Activated naive CD8-positive, alpha-beta T cell treated with anti-CD3 and anti-CD28 coated beads, Interleukin-2, amount 50 U/mL, for 24 hours (primary cell): ENCODE measurements at regions not wholly inside any gene's neighbourhood (a gene's known extent, or its start where the extent isn't known, plus 50 kb on each side); places are given as distances from the start of the nearest gene placed in this dataset.

Source experiments
- ATAC-seq: fragments of 150-1000 bp; cut with Tn5 transposase; one replicate; pipeline ENCODE4 v1.10.0; 2021
- DNase-seq: peaks from one replicate; pipeline ENCODE4 v3.0.0; 2021
- H3K27ac Mint-ChIP-seq: one replicate; pipeline ENCODE4 v1.8.0; 2021; ENCODE audit warnings: mild to moderate bottlenecking, mixed read lengths
- H3K27me3 Mint-ChIP-seq: one replicate; pipeline ENCODE4 v1.8.0; 2021; ENCODE audit warnings: mixed read lengths
- H3K36me3 Mint-ChIP-seq: one replicate; pipeline ENCODE4 v1.8.0; 2021; ENCODE audit warnings: low read depth, mixed read lengths
- H3K4me1 Mint-ChIP-seq: one replicate; pipeline ENCODE4 v1.8.0; 2021; ENCODE audit warnings: mixed read lengths
- H3K4me3 Mint-ChIP-seq: one replicate; pipeline ENCODE4 v1.8.0; 2021; ENCODE audit warnings: mild to moderate bottlenecking, moderate library complexity, mixed read lengths
- H3K9me3 Mint-ChIP-seq: one replicate; pipeline ENCODE4 v1.8.0; 2021; ENCODE audit warnings: mixed read lengths

- peaks cover 8% of the 10 kb centered on the region for H3K27me3 Mint-ChIP-seq
- peaks cover 20% of the 10 kb centered on the region for H3K4me1 Mint-ChIP-seq
- no peak overlapping the region for H3K27ac Mint-ChIP-seq
- H3K36me3 Mint-ChIP-seq, result peaks cover 3% of the 10 kb centered on the region
- H3K9me3 Mint-ChIP-seq, result peaks cover 1% of the 10 kb centered on the region
- no peak for ATAC-seq
- no peak overlapping the region for H3K4me3 Mint-ChIP-seq
- no peak for DNase-seq
Measured at GRCh38 chr20:52921340-52921739, 50.8 kb upstream of the TSHZ2 start.

- H3K4me1 Mint-ChIP-seq, result peaks cover 11% of the 10 kb centered on the region
- no peaks in the 10 kb centered on the region for H3K36me3 Mint-ChIP-seq
- peaks cover 18% of the 10 kb centered on the region for H3K9me3 Mint-ChIP-seq
- no peak for ATAC-seq
- H3K4me3 Mint-ChIP-seq, result no peak overlapping the region
- H3K27me3 Mint-ChIP-seq, result peaks cover 5% of the 10 kb centered on the region
- DNase-seq, result no peak
- H3K27ac Mint-ChIP-seq, result no peak overlapping the region
Measured at GRCh38 chr20:52918311-52918710, 53.8 kb upstream of the TSHZ2 start.

DNA sequence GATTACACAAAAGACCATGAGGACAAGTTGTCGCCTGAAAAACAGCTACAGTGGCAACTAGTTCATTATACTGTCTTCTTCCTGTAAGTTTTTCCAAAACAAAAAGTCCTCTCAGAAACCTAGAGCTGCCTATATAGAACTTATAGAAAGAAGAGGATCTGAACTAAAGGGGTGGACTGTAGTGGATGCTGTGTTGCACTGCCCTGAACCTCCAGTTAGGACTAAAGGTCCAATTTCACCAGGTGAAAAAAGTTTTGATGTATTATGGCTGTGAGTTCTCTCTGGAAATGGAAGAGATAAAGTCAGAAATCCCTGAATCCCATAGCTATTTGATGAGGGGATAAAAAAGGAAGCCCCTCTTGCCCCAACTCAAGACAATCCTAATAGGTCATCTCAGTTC lies 56.6 kb upstream of the TSHZ2 start:
- ATAC-seq (no peak), DNase-seq (no peak)
- Mint-ChIP-seq H3K9me3 (peaks cover 18% of the 10 kb centered on the region), H3K27ac (no peak overlapping the region), H3K4me3 (no peak overlapping the region), H3K36me3 (no peaks in the 10 kb centered on the region), H3K27me3 (no peaks in the 10 kb centered on the region), H3K4me1 (no peaks in the 10 kb centered on the region)

- Mint-ChIP-seq H3K4me1 (peaks cover 1% of the 10 kb centered on the region), H3K4me3 (no peak overlapping the region)
Measured at GRCh38 chr20:52914870-52915269, 57.3 kb upstream of the TSHZ2 start.

DNA sequence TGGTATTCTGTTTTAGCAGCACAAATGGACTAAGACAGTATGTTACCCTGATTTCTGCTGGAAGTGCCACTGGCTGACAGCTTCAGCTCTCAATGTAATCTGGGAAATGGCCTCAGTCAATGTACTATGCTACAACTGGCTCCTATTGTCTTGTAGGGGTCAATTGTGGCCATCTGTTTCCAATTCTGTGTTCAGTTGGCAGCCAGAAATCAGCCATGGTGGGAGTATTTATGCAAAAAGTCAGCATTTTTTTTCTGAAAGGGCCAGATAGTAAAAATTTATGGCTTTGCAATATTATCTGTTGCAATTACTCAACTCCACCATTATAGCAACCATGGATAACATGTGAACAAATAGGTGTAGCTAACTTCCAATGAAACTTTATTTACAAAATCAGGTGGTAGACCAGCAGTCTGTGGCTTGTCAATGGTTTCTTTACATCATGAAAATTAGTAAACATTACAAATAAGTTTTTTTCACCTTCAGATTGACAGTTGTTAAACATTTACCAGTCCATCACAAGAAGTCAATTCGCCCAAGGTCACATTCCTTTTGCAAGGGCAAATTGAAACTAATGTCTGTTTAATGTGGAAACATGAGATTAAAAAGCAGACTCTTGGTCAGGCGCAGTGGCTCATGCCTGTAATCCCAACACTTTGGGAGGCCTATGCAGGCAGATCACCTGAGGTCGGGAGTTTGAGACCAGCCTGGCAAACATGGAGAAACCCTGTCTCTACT lies 58.3 kb upstream of the TSHZ2 start:
- no peaks in the 10 kb centered on the region for H3K36me3 Mint-ChIP-seq
- H3K4me1 Mint-ChIP-seq, result peaks cover 6% of the 10 kb centered on the region
- ATAC-seq (no peak), DNase-seq (no peak)
- H3K27me3 Mint-ChIP-seq, result no peaks in the 10 kb centered on the region
- H3K9me3 Mint-ChIP-seq, result peaks cover 18% of the 10 kb centered on the region
- H3K4me3 Mint-ChIP-seq, result no peak overlapping the region
- no peak overlapping the region for H3K27ac Mint-ChIP-seq

More at GRCh38 chr20:52914870-52915269, 57.3 kb upstream of the TSHZ2 start:
- H3K9me3 Mint-ChIP-seq, result peaks cover 18% of the 10 kb centered on the region
- ATAC-seq, result no peak
- H3K36me3 Mint-ChIP-seq, result no peaks in the 10 kb centered on the region
- no peak overlapping the region for H3K27ac Mint-ChIP-seq
- H3K27me3 Mint-ChIP-seq, result no peaks in the 10 kb centered on the region
- no peak for DNase-seq

GRCh38 chr20:52905241-52905994 lies 66.7 kb upstream of the TSHZ2 start:
- ATAC-seq (no peak), DNase-seq (no peak)
- H3K4me3 Mint-ChIP-seq, result no peak overlapping the region
- H3K27me3 Mint-ChIP-seq, result peaks cover 5% of the 10 kb centered on the region
- H3K36me3 Mint-ChIP-seq, result no peaks in the 10 kb centered on the region
- H3K9me3 Mint-ChIP-seq, result no peaks in the 10 kb centered on the region
- no peak overlapping the region for H3K27ac Mint-ChIP-seq
- peaks cover 6% of the 10 kb centered on the region for H3K4me1 Mint-ChIP-seq

- peaks cover 7% of the 10 kb centered on the region for H3K27me3 Mint-ChIP-seq
Measured at GRCh38 chr20:52904837-52905236, 67.3 kb upstream of the TSHZ2 start.

DNA sequence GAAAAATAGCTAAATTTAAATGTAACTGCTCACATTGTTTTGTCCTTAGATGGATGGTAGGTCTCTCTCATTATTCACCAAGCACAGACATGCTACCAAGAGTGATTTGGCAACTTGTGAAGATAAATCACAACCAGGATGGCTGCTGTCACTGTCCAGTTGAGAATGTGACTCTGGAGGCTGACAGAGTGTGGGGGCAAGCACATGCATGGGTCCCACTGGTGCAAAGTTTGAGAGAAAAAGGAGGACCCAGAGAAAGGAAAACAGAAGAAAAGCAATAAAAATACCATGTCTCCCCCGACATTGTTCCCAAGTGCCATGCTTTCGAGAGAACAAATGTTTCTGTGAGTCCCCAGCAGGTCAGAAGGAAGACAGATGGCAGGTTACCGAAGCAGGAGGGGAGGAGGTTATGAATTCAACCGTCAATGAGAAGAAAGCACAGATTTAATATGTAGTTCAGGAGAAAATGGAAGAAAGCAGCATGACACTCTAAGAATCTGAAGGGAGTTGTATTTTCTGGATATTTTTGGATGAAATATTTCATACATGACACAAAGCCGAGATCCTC lies 73.0 kb upstream of the TSHZ2 start:
- ATAC-seq, result no peak
- Mint-ChIP-seq H3K36me3 (no peaks in the 10 kb centered on the region), H3K4me3 (no peak overlapping the region), H3K27me3 (peaks cover 11% of the 10 kb centered on the region), H3K9me3 (no peaks in the 10 kb centered on the region), H3K27ac (no peak overlapping the region), H3K4me1 (no peaks in the 10 kb centered on the region)
- DNase-seq, result no peak

More at GRCh38 chr20:52904837-52905236, 67.3 kb upstream of the TSHZ2 start:
- no peak overlapping the region for H3K27ac Mint-ChIP-seq
- H3K4me3 Mint-ChIP-seq, result no peak overlapping the region
- no peaks in the 10 kb centered on the region for H3K36me3 Mint-ChIP-seq
- H3K4me1 Mint-ChIP-seq, result peaks cover 4% of the 10 kb centered on the region
- no peaks in the 10 kb centered on the region for H3K9me3 Mint-ChIP-seq
- no peak for ATAC-seq
- DNase-seq, result no peak

GRCh38 chr20:52896348-52896747 lies 75.8 kb upstream of the TSHZ2 start:
- no peak for ATAC-seq
- no peak overlapping the region for H3K4me3 Mint-ChIP-seq

DNA sequence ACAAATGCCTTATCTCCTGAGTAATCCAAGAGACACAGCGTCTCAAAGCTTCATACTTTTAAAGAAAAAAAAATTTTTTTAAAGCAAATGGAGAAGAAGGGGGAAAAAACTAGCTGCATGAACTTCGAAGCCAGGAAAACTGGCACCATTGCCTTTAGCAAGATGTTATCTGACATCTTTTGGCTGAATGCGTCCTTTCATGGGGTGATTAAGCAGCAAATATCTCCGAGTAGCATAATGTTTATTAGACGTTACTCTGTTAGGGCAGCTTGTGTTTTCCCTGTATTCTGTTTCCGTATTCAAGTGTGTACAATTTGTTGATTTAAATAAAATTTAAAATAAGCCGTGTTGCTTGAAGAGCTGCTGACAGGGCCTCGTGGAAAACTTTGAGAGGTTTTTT lies 76.5 kb upstream of the TSHZ2 start:
- peaks cover 11% of the 10 kb centered on the region for H3K27me3 Mint-ChIP-seq
- no peaks in the 10 kb centered on the region for H3K4me1 Mint-ChIP-seq
- ATAC-seq (no peak), DNase-seq (no peak)
- H3K9me3 Mint-ChIP-seq, result peaks cover 4% of the 10 kb centered on the region
- H3K36me3 Mint-ChIP-seq, result no peaks in the 10 kb centered on the region
- no peak overlapping the region for H3K4me3 Mint-ChIP-seq
- H3K27ac Mint-ChIP-seq, result no peak overlapping the region

More at GRCh38 chr20:52896348-52896747, 75.8 kb upstream of the TSHZ2 start:
- peaks cover 11% of the 10 kb centered on the region for H3K27me3 Mint-ChIP-seq
- no peaks in the 10 kb centered on the region for H3K36me3 Mint-ChIP-seq
- DNase-seq, result no peak
- H3K27ac Mint-ChIP-seq, result no peak overlapping the region
- H3K4me1 Mint-ChIP-seq, result no peaks in the 10 kb centered on the region
- H3K9me3 Mint-ChIP-seq, result no peaks in the 10 kb centered on the region

DNA sequence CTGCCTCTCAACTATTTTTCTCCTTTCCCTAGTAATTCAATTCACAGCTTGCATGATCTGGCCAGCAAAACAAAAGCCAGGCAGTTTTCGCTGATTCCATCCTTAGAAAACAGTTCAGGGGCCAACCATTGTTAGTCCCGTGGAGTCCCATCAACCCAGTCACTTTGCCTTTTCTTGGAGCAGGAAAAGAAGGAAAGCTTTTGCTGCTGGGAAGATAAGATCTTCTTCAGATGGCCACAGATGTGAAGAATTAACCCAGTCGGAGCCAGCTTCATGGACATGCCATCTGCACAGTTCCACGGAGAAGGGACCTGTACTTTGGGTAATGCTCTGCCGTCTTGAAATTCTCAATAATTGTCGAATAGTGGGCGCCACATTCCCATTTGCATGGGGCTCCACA lies 76.9 kb upstream of the TSHZ2 start:
- ATAC-seq, result no peak
- H3K36me3 Mint-ChIP-seq, result no peaks in the 10 kb centered on the region
- H3K4me1 Mint-ChIP-seq, result no peaks in the 10 kb centered on the region
- peaks cover 11% of the 10 kb centered on the region for H3K27me3 Mint-ChIP-seq
- H3K27ac Mint-ChIP-seq, result no peak overlapping the region
- no peak for DNase-seq
- peaks cover 4% of the 10 kb centered on the region for H3K9me3 Mint-ChIP-seq
- H3K4me3 Mint-ChIP-seq, result no peak overlapping the region

DNA sequence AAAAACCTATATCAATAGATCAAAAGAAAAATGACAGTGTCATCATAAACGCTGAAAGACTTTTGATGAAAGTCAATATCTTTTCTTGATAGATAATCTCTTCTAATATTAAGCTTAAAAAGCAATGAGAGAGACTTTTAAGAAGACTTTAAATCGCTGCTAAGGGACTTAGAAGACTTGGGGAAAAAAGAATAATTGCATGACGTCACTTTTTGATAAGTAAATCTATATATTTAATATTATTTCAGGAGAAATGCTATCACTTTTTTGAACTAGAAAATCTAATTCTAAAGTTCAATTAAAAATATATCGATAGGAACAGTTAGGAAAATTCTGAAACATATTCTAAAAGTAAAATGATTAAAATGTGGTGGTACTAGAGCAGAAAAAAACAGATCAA lies 78.7 kb upstream of the TSHZ2 start:
- ATAC-seq (no peak), DNase-seq (no peak)
- H3K27me3 Mint-ChIP-seq, result peaks cover 9% of the 10 kb centered on the region
- no peak overlapping the region for H3K4me3 Mint-ChIP-seq
- peaks cover 4% of the 10 kb centered on the region for H3K9me3 Mint-ChIP-seq
- H3K36me3 Mint-ChIP-seq, result no peaks in the 10 kb centered on the region
- H3K27ac Mint-ChIP-seq, result no peak overlapping the region
- no peaks in the 10 kb centered on the region for H3K4me1 Mint-ChIP-seq

DNA sequence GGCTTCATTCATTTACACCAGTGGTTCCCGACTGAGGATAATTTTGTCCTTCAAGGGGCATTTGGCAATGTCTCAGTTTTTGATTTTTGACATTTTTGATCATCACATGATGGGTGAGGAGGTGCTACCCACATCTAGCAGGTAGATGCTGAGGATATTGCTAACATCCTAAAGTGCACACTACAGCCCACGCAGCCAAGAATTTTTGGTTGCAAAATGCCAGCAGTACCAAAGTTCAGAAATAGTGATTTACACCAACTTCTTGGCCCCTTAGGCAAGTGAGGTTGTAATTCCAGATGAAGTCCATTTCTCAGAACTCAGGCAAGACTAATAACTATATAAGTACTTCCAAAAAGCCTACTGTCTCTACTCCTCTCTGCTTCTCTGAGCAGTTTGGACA lies 80.1 kb upstream of the TSHZ2 start:
- Mint-ChIP-seq H3K27me3 (peaks cover 11% of the 10 kb centered on the region), H3K36me3 (no peaks in the 10 kb centered on the region), H3K4me1 (no peaks in the 10 kb centered on the region), H3K9me3 (peaks cover 4% of the 10 kb centered on the region), H3K27ac (no peak overlapping the region), H3K4me3 (no peak overlapping the region)
- DNase-seq (no peak), ATAC-seq (no peak)

DNA sequence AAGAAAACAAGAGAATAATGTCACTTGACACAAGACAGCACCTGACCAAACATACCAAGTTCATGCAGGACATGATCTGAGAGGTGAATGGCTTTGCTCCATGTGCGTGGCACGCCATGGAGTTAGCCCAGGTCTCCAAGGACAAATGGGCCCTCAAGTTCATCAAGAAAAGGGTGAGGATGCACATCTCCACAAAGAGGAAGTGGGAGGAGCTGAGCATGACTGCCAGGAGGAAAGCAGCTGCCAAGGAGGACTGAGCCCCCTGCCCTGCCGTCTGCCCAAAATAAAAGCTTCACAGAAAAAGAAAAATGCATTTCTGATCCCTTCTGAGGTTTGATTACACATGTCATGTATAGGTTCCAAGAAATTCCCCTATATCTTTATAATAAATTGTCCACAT lies 82.0 kb upstream of the TSHZ2 start:
- H3K36me3 Mint-ChIP-seq, result no peaks in the 10 kb centered on the region
- ATAC-seq (no peak), DNase-seq (no peak)
- no peaks in the 10 kb centered on the region for H3K4me1 Mint-ChIP-seq
- H3K9me3 Mint-ChIP-seq, result peaks cover 4% of the 10 kb centered on the region
- H3K27me3 Mint-ChIP-seq, result peaks cover 13% of the 10 kb centered on the region
- no peak overlapping the region for H3K27ac Mint-ChIP-seq
- no peak overlapping the region for H3K4me3 Mint-ChIP-seq

DNA sequence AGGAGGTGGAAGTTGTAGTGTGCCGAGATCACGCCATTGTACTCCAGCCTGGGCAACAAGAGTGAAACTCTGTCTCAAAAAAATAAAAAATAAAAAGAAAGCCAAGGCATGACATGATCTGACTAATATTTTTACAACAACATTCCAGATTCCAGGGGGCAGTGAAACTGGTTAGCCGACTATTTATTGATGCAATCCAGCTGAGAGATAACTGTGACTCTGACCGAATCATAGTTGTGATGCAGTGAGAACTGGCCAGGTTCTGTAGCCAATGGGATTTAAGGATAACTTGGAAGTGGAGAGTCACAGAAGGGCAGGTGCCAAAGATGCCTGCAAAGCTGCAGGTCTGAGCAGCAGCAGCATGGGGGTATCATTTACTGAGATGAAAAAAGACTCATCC lies 82.9 kb upstream of the TSHZ2 start:
- Mint-ChIP-seq H3K4me3 (no peak overlapping the region), H3K9me3 (peaks cover 4% of the 10 kb centered on the region), H3K27me3 (peaks cover 11% of the 10 kb centered on the region), H3K4me1 (no peaks in the 10 kb centered on the region), H3K27ac (no peak overlapping the region), H3K36me3 (no peaks in the 10 kb centered on the region)
- DNase-seq, result no peak
- no peak for ATAC-seq
